H1 (cell line): ENCODE measurements at regions not wholly inside any gene's neighbourhood (a gene's known extent, or its start where the extent isn't known, plus 50 kb on each side); places are given as distances from the start of the nearest gene placed in this dataset.

ENCODE experiments used
- CTCF ChIA-PET: fragments of 300-600 bp; sonication (Branson Sonifier 250); formaldehyde crosslinking; loops from one replicate; lab custom pipeline; 2021; ENCODE audit not compliant: partially characterized antibody; lab: Charles Lee
- POLR2A ChIA-PET: fragments of 300-600 bp; sonication (Branson Sonifier 250); formaldehyde crosslinking; loops from one replicate; lab custom pipeline; 2021; ENCODE audit warnings: inconsistent platforms; ENCODE audit not compliant: partially characterized antibody; lab: Charles Lee
- DNase-seq, 2 experiments: peaks; one replicate each; pipeline versions ENCODE4 v3.0.0 to v3.0.0-alpha.2; 2010 to 2022; ENCODE audit warnings: low spot score in 2 of 2, low read depth in 1 of 2, mixed read lengths in 1 of 2
- FAIRE-seq: peaks from 2 replicates; lab custom pipeline; 2011; peaks lifted over from hg19 to GRCh38; lab: Jason Lieb, UNC
- H2AFZ ChIP-seq: 2 replicates; pipeline ENCODE4 v1.8.1; 2012; ENCODE audit warnings: low read length, inconsistent platforms
- H2AK5ac ChIP-seq: 2 replicates; pipeline ENCODE4 v1.6.1; 2013; ENCODE audit warnings: low read depth, low read length
- H2BK120ac ChIP-seq: replicated peaks from 2 replicates; pipeline ENCODE3; 2013; ENCODE audit warnings: low read depth, low read length, inconsistent platforms
- H2BK12ac ChIP-seq: 2 replicates; pipeline ENCODE4 v1.6.1; 2013; ENCODE audit warnings: low read depth, low read length
- H2BK15ac ChIP-seq: 2 replicates; pipeline ENCODE4 v1.6.1; 2013; ENCODE audit warnings: low read length
- H2BK20ac ChIP-seq: 2 replicates; pipeline ENCODE4 v1.6.1; 2013; ENCODE audit warnings: low read length
- H2BK5ac ChIP-seq: 2 replicates; pipeline ENCODE4 v1.6.1; 2013; ENCODE audit warnings: low read depth, low read length
- H3K14ac ChIP-seq: 2 replicates; pipeline ENCODE4 v1.6.1; 2013; ENCODE audit warnings: inconsistent platforms; ENCODE audit not compliant: insufficient read length
- H3K18ac ChIP-seq: 2 replicates; pipeline ENCODE4 v1.6.1; 2013; ENCODE audit warnings: low read length; ENCODE audit errors: extremely low read depth
- H3K23ac ChIP-seq: 2 replicates; pipeline ENCODE4 v1.6.1; 2013; ENCODE audit warnings: inconsistent platforms; ENCODE audit not compliant: insufficient read length
- H3K23me2 ChIP-seq: 2 replicates; pipeline ENCODE4 v1.6.1; 2013; ENCODE audit warnings: low read depth, low read length
- H3K27ac ChIP-seq: 2 replicates; pipeline ENCODE4 v1.6.1; 2011; ENCODE audit warnings: low read depth, low read length, inconsistent platforms
- H3K27me3 ChIP-seq, 4 experiments: replicated peaks in 1 of 4; 1 replicate in 1 of 4; 2 replicates in 3 of 4; pipeline versions ENCODE4 v1.6.1 to v1.8.1; 2011 to 2013; ENCODE audit warnings: low read length in 3 of 4, mild to moderate bottlenecking in 3 of 4, inconsistent platforms in 2 of 4, mixed read lengths in 2 of 4, moderate library complexity in 1 of 4; ENCODE audit not compliant: control insufficient read depth in 3 of 4, insufficient read depth in 3 of 4; ENCODE audit errors: extremely low read depth in 1 of 4
- H3K36me3 ChIP-seq, 4 experiments: 2 replicates each; pipeline versions ENCODE4 v1.6.1 to v1.8.1; 2011 to 2013; ENCODE audit warnings: mild to moderate bottlenecking in 4 of 4, low read length in 3 of 4, moderate library complexity in 2 of 4, control low read depth in 1 of 4, inconsistent platforms in 1 of 4; ENCODE audit not compliant: insufficient read depth in 4 of 4, control insufficient read depth in 2 of 4
- H3K4ac ChIP-seq: replicated peaks from 2 replicates; pipeline ENCODE3; 2013; ENCODE audit warnings: low read length, low read depth, mixed read lengths, inconsistent platforms; ENCODE audit not compliant: insufficient read length
- H3K4me1 ChIP-seq, 4 experiments: replicated peaks in 1 of 4; 1 replicate in 1 of 4; 2 replicates in 3 of 4; pipeline versions ENCODE4 v1.6.1 to v1.8.1; 2011 to 2013; ENCODE audit warnings: low read length in 3 of 4, inconsistent platforms in 2 of 4, mixed read lengths in 1 of 4; ENCODE audit not compliant: insufficient read depth in 4 of 4, control insufficient read depth in 3 of 4
- H3K4me2 ChIP-seq, 2 experiments: 2 replicates each; pipeline versions ENCODE4 v1.6.1 to v1.8.1; 2011 to 2013; ENCODE audit warnings: low read depth in 2 of 2, low read length in 2 of 2, control low read depth in 1 of 2, inconsistent platforms in 1 of 2, mild to moderate bottlenecking in 1 of 2; ENCODE audit not compliant: insufficient read depth in 1 of 2
- H3K4me3 ChIP-seq, 4 experiments: fragments of 200-600, 300-600 bp in 1 of 4; sonication (generic), shearing (Covaris generic), sonication (Bioruptor Twin) in 1 of 4; 2 replicates each; pipeline versions ENCODE4 v1.5.1 to v1.8.1; 2011 to 2016; ENCODE audit warnings: low read length in 4 of 4, low read depth in 3 of 4, control low read depth in 2 of 4, inconsistent platforms in 2 of 4, mild to moderate bottlenecking in 2 of 4, mixed read lengths in 1 of 4, moderate library complexity in 1 of 4; ENCODE audit not compliant: insufficient read depth in 2 of 4; ENCODE audit errors: extremely low read depth in 1 of 4
- H3K56ac ChIP-seq: replicated peaks from 2 replicates; pipeline ENCODE3; 2013; ENCODE audit warnings: low read depth, mild to moderate bottlenecking, mixed read lengths, low read length, inconsistent platforms; ENCODE audit not compliant: insufficient read length
- H3K79me1 ChIP-seq: 2 replicates; pipeline ENCODE4 v1.6.1; 2013; ENCODE audit warnings: low read depth, low read length, control low read depth
- H3K79me2 ChIP-seq, 2 experiments: 2 replicates each; pipeline versions ENCODE4 v1.6.1 to v1.8.1; 2012 to 2013; ENCODE audit warnings: low read length in 2 of 2, mild to moderate bottlenecking in 2 of 2, inconsistent platforms in 1 of 2; ENCODE audit not compliant: insufficient read depth in 2 of 2, control insufficient read depth in 1 of 2
- H3K9ac ChIP-seq, 4 experiments: replicated peaks in 1 of 4; 1 replicate in 1 of 4; 2 replicates in 3 of 4; pipeline versions ENCODE4 v1.6.1 to v1.8.1; 2011 to 2013; ENCODE audit warnings: low read depth in 3 of 4, low read length in 3 of 4, control low read depth in 2 of 4, mild to moderate bottlenecking in 2 of 4, moderate library complexity in 2 of 4, inconsistent platforms in 1 of 4; ENCODE audit errors: extremely low read depth in 1 of 4
- H3K9me3 ChIP-seq, 2 experiments: 2 replicates each; pipeline versions ENCODE4 v1.6.1 to v1.8.1; 2012 to 2013; ENCODE audit warnings: mild to moderate bottlenecking in 2 of 2, moderate library complexity in 2 of 2, control low read depth in 1 of 2, inconsistent platforms in 1 of 2, low read depth in 1 of 2, low read length in 1 of 2, mixed read lengths in 1 of 2; ENCODE audit not compliant: insufficient read depth in 2 of 2
- H4K20me1 ChIP-seq, 2 experiments: replicated peaks in 1 of 2; 2 replicates each; pipeline versions ENCODE3 to v1.8.1; 2011 to 2013; ENCODE audit warnings: inconsistent platforms in 2 of 2, low read length in 2 of 2, mild to moderate bottlenecking in 1 of 2; ENCODE audit not compliant: insufficient read depth in 2 of 2, control insufficient read depth in 1 of 2
- H4K5ac ChIP-seq: 2 replicates; pipeline ENCODE4 v1.6.1; 2013; ENCODE audit warnings: low read length, low read depth, mixed read lengths, inconsistent platforms; ENCODE audit not compliant: insufficient read length
- H4K8ac ChIP-seq: 2 replicates; pipeline ENCODE4 v1.8.0; 2013; ENCODE audit warnings: mild to moderate bottlenecking, moderate library complexity, low read length, inconsistent platforms; ENCODE audit not compliant: insufficient read depth; ENCODE audit errors: extremely low read depth
- H4K91ac ChIP-seq: replicated peaks from 2 replicates; pipeline ENCODE3; 2013; ENCODE audit warnings: low read length, mixed read lengths, inconsistent platforms; ENCODE audit not compliant: insufficient read length
- BCL11A ChIP-seq, 2 experiments: IDR thresholded peaks; one replicate each; pipeline ENCODE4 v1.6.1; 2011; ENCODE audit warnings: low read depth in 2 of 2, low read length in 2 of 2, mild to moderate bottlenecking in 2 of 2
- NRF1 ChIP-seq: IDR thresholded peaks from 2 replicates; pipeline ENCODE4 v1.6.1; 2011; ENCODE audit warnings: mild to moderate bottlenecking, low read depth, low read length, improper control_type of control experiment
- RFX5 ChIP-seq: IDR thresholded peaks from 2 replicates; pipeline ENCODE4 v1.6.1; 2011; ENCODE audit warnings: low read depth, low read length, improper control_type of control experiment, borderline replicate concordance
- WGBS, 2 experiments: shearing (Covaris generic) in 1 of 2; methylation state at CpG; one replicate each; pipeline versions ENCODE4 v1.1.6 to v1.1.7; 2013 to 2015; ENCODE audit warnings: low lambda C conversion rate in 2 of 2, mixed read lengths in 2 of 2, inconsistent platforms in 1 of 2, low coverage in 1 of 2, missing lambda C conversion rate in 1 of 2; ENCODE audit not compliant: insufficient replicate concordance in 2 of 2, insufficient coverage in 1 of 2, insufficient read length in 1 of 2; ENCODE audit errors: extremely low coverage in 1 of 2, missing lambda C conversion rate in 1 of 2; 5-methylcytosine and 5-hydroxymethylcytosine counted together
- TF ChIP-seq, protein P1 (sequence below): IDR thresholded peaks from 2 replicates; pipeline ENCODE4 v1.6.1; 2011; ENCODE audit warnings: low read length, improper control_type of control experiment

DNA sequence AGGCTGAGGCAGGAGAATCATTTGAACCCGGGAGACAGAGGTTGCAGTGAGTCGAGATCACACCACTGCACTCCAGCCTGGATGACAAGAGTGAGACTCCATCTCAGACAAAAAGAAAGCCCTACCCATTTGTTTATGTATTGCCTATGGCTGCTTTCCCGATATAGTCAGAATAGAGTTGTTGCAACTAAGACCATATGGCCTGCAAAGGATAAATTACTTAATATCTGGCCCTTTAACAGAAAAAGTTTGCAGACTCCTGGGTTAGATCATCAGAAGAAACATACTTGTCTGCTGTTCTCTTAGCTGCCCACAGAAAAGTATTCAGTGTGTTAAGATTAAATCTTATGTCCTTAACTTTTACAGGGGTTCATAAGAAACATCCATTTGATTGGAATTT lies 122.4 kb upstream of the VASH1 start:
- FAIRE-seq = no peak
- no peak overlapping the region for H3K23ac ChIP-seq
- H3K14ac ChIP-seq = no peak overlapping the region
- no peak overlapping the region for H4K8ac ChIP-seq
- H3K4me1 ChIP-seq = peaks cover 0 to under 1% (median 0%) of the 10 kb centered on the region in 4 experiments; a peak in 2 of 7 replicates
- H3K27me3 ChIP-seq = no peaks in the 10 kb centered on the region
- no peak overlapping the region for H2AFZ ChIP-seq
- H2BK20ac ChIP-seq = no peak overlapping the region
- no peak overlapping the region for H4K5ac ChIP-seq
- H3K79me2 ChIP-seq = no peaks in the 10 kb centered on the region
- ChIA-PET POLR2A (no interaction called here), CTCF (interaction anchor here (1.4 kb wide), 1 partner anchor 166 kb away, joined by 3 read pairs; no protein-coding TSS in a partner anchor)
- no peak overlapping the region for H2AK5ac ChIP-seq
- no peak for DNase-seq
- H3K4ac ChIP-seq = no peak overlapping the region
- 100% methylated on average over 3 of the region's 3 CpGs; no CpG with 5 or more reads in 1 of the 2 experiments for WGBS, 2 experiments
- no peaks in the 10 kb centered on the region for H3K79me1 ChIP-seq
- no peaks in the 10 kb centered on the region for H3K9me3 ChIP-seq
- no peaks in the 10 kb centered on the region for H4K20me1 ChIP-seq
- no peak overlapping the region for H3K4me3 ChIP-seq
- no peak overlapping the region for H3K4me2 ChIP-seq
- no peak overlapping the region for H2BK15ac ChIP-seq
- H2BK12ac ChIP-seq = no peak overlapping the region
- H3K9ac ChIP-seq = no peak overlapping the region
- no peak overlapping the region for H2BK5ac ChIP-seq
- no peak overlapping the region for H4K91ac ChIP-seq
- H3K23me2 ChIP-seq = no peaks in the 10 kb centered on the region
- no peak overlapping the region for H3K56ac ChIP-seq
- H2BK120ac ChIP-seq = no peak overlapping the region
- H3K18ac ChIP-seq = no peak overlapping the region
- H3K36me3 ChIP-seq = no peaks in the 10 kb centered on the region
- H3K27ac ChIP-seq = no peak overlapping the region
- TF ChIP-seq, protein P1, sequence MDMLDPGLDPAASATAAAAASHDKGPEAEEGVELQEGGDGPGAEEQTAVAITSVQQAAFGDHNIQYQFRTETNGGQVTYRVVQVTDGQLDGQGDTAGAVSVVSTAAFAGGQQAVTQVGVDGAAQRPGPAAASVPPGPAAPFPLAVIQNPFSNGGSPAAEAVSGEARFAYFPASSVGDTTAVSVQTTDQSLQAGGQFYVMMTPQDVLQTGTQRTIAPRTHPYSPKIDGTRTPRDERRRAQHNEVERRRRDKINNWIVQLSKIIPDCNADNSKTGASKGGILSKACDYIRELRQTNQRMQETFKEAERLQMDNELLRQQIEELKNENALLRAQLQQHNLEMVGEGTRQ = no peak
- TF ChIP-seq RFX5 (no peak), BCL11A (IDR thresholded peaks at IDR 0.05; ENCODE audit: low read depth in 2 of 2, low read length in 2 of 2) (no peak), NRF1 (no peak)
